Limb (tissue), 2 donors: ENCODE measurements at regions not wholly inside any gene's neighbourhood (a gene's known extent, or its start where the extent isn't known, plus 50 kb on each side); places are given as distances from the start of the nearest gene placed in this dataset.
"Not testable (repeated sequence)": the region's sequence is repeated elsewhere in the genome, so short reads cannot be mapped to it uniquely, and the experiment has no call there.

Experiments used
- DNase-seq, 2 donors: peaks; one replicate each; pipeline ENCODE4 v3.0.0-alpha.2; 2016; ENCODE audit errors: extremely low spot score in 2 of 2

- no peak for DNase-seq
Observed at GRCh38 chr14:81743605-81744004, 210.0 kb upstream of the SEL1L start.

GRCh38 chr14:81751198-81751597 is 217.5 kb upstream of the SEL1L start:
- DNase-seq: no peak

GRCh38 chr14:81759541-81759940 is 225.9 kb upstream of the SEL1L start:
- DNase-seq: no peak

GRCh38 chr14:81765651-81766275 is 232.1 kb upstream of the SEL1L start:
- DNase-seq: no peak

- no peak for DNase-seq
Observed at GRCh38 chr14:81766321-81766915, 232.8 kb upstream of the SEL1L start.

- no peak for DNase-seq
Observed at GRCh38 chr14:81767266-81767995, 233.8 kb upstream of the SEL1L start.

GRCh38 chr14:81771651-81772275 is 238.1 kb upstream of the SEL1L start:
- no peak for DNase-seq

GRCh38 chr14:81772381-81772780 is 238.7 kb upstream of the SEL1L start:
- DNase-seq: no peak

- no peak for DNase-seq
Observed at GRCh38 chr14:81776531-81776930, 242.9 kb upstream of the SEL1L start.

- not testable (repeated sequence) for DNase-seq
Observed at GRCh38 chr14:81781798-81782197, 248.1 kb upstream of the SEL1L start.

- DNase-seq: no peak
Observed at GRCh38 chr14:81784084-81784483, 250.4 kb upstream of the SEL1L start.

- DNase-seq: peak; percentile 61 to 81
Observed at GRCh38 chr14:81797315-81797714, 263.7 kb upstream of the SEL1L start.

- DNase-seq: peak; percentile 35 to 71
Observed at GRCh38 chr14:81801921-81802320, 268.3 kb upstream of the SEL1L start.

GRCh38 chr14:81802341-81802740 is 268.7 kb upstream of the SEL1L start:
- DNase-seq: no peak

GRCh38 chr14:81805785-81806184 is 272.1 kb upstream of the SEL1L start:
- no peak for DNase-seq

GRCh38 chr14:81811705-81812269 is 278.1 kb upstream of the SEL1L start:
- no peak for DNase-seq

GRCh38 chr14:81818271-81818670 is 284.6 kb upstream of the SEL1L start:
- no peak for DNase-seq

- no peak for DNase-seq
Observed at GRCh38 chr14:81819344-81819743, 285.7 kb upstream of the SEL1L start.

GRCh38 chr14:81819910-81820309 is 286.3 kb upstream of the SEL1L start:
- no peak for DNase-seq

- no peak for DNase-seq
Observed at GRCh38 chr14:81826081-81826480, 292.4 kb upstream of the SEL1L start.

- DNase-seq: no peak
Observed at GRCh38 chr14:81829447-81829846, 295.8 kb upstream of the SEL1L start.
